ENCODE measurements at regions not wholly inside any gene's neighbourhood (a gene's known extent, or its start where the extent isn't known, plus 50 kb on each side); places are given as distances from the start of the nearest gene placed in this dataset.

- no peak for DNase-seq (ENCODE audit: low read depth in 1 of 2, low spot score in 1 of 2)
- TF ChIP-seq GABPA (IDR thresholded peaks at IDR 0.05; ENCODE audit: low read depth) (no peak), POLR2AphosphoS5 (IDR thresholded peaks at IDR 0.05; ENCODE audit: low read depth) (no peak), REST (IDR thresholded peaks at IDR 0.05; ENCODE audit: insufficient replicate concordance, low read depth) (no peak), CTCF (IDR thresholded peaks at IDR 0.05; ENCODE audit: insufficient read depth, low read length) (no peak), SPI1 (IDR thresholded peaks at IDR 0.05; ENCODE audit: borderline replicate concordance, low read depth) (no peak)
- no peak overlapping the region for H3K4me3 ChIP-seq (replicated peaks; ENCODE audit: insufficient read depth, low read length)
- H3K27me3 ChIP-seq (ENCODE audit: insufficient read depth, poor library complexity, severe bottlenecking), result peaks cover 5% of the 10 kb centered on the region
- no peak overlapping the region for H3K27ac ChIP-seq (replicated peaks)
Observed at GRCh38 chr13:100933841-100934240, 259.2 kb upstream of the TMTC4 start.

- Histone ChIP-seq H3K27me3 (ENCODE audit: insufficient read depth, poor library complexity, severe bottlenecking) (no peaks in the 10 kb centered on the region), H3K27ac (replicated peaks) (no peak overlapping the region), H3K4me3 (replicated peaks; ENCODE audit: insufficient read depth, low read length) (no peak overlapping the region)
- no peak for DNase-seq (ENCODE audit: low read depth in 1 of 2, low spot score in 1 of 2)
- no peak for TF ChIP-seq REST (IDR thresholded peaks at IDR 0.05; ENCODE audit: insufficient replicate concordance, low read depth)
- no peak for TF ChIP-seq SPI1 (IDR thresholded peaks at IDR 0.05; ENCODE audit: borderline replicate concordance, low read depth)
- no peak for TF ChIP-seq POLR2AphosphoS5 (IDR thresholded peaks at IDR 0.05; ENCODE audit: low read depth)
- TF ChIP-seq GABPA (IDR thresholded peaks at IDR 0.05; ENCODE audit: low read depth), result no peak
- no peak for TF ChIP-seq CTCF (IDR thresholded peaks at IDR 0.05; ENCODE audit: insufficient read depth, low read length)
Observed at GRCh38 chr13:100922599-100922998, 248.0 kb upstream of the TMTC4 start.

GRCh38 chr13:100921139-100921538 is 246.5 kb upstream of the TMTC4 start:
- no peak overlapping the region for H3K27ac ChIP-seq (replicated peaks)
- no peak for TF ChIP-seq REST (IDR thresholded peaks at IDR 0.05; ENCODE audit: insufficient replicate concordance, low read depth)
- TF ChIP-seq GABPA (IDR thresholded peaks at IDR 0.05; ENCODE audit: low read depth), result no peak
- no peak for TF ChIP-seq CTCF (IDR thresholded peaks at IDR 0.05; ENCODE audit: insufficient read depth, low read length)
- no peak for TF ChIP-seq SPI1 (IDR thresholded peaks at IDR 0.05; ENCODE audit: borderline replicate concordance, low read depth)
- TF ChIP-seq POLR2AphosphoS5 (IDR thresholded peaks at IDR 0.05; ENCODE audit: low read depth), result no peak
- H3K4me3 ChIP-seq (replicated peaks; ENCODE audit: insufficient read depth, low read length), result no peak overlapping the region
- no peak for DNase-seq (ENCODE audit: low read depth in 1 of 2, low spot score in 1 of 2)
- H3K27me3 ChIP-seq (ENCODE audit: insufficient read depth, poor library complexity, severe bottlenecking), result no peaks in the 10 kb centered on the region
